Lower leg skin (tissue), 4 donors: ENCODE measurements at regions not wholly inside any gene's neighbourhood (a gene's known extent, or its start where the extent isn't known, plus 50 kb on each side); places are given as distances from the start of the nearest gene placed in this dataset.

Source experiments
- DNase-seq, 2 donors: peaks; one replicate each; pipeline ENCODE4 v3.0.0-alpha.2; 2019; ENCODE audit warnings: low spot score in 2 of 2
- H3K4me3 ChIP-seq: fragments of 200-600 bp; sonication (generic); 2 replicates; pipeline ENCODE4 v1.5.1; 2017; ENCODE audit warnings: mild to moderate bottlenecking, low read depth; ENCODE audit not compliant: poor library complexity, severe bottlenecking
- POLR2A ChIP-seq, 2 donors: fragments of 450-650 bp; IDR thresholded peaks; one replicate each; pipeline ENCODE4 v1.6.1; 2016 to 2017; ENCODE audit warnings: antibody characterized with exemption in 2 of 2, mild to moderate bottlenecking in 1 of 2, moderate library complexity in 1 of 2
- WGBS, 2 donors: methylation state at CpG; one replicate each; pipeline ENCODE4 v1.1.5; 2018; 5-methylcytosine and 5-hydroxymethylcytosine counted together
- intact Hi-C: fragments of 100-400 bp; cut with DNase I; formaldehyde crosslinking; loops from one replicate; pipeline ENCODE4 v1.15.0; 2023; ENCODE audit warnings: low total_unique reads
- TF ChIP-seq, protein P1 (sequence below), 3 donors: fragments of 450-650 bp; IDR thresholded peaks; one replicate each; pipeline ENCODE4 v1.5.1; 2016; ENCODE audit warnings: antibody characterized with exemption in 3 of 3, mild to moderate bottlenecking in 3 of 3, moderate library complexity in 2 of 3

DNA sequence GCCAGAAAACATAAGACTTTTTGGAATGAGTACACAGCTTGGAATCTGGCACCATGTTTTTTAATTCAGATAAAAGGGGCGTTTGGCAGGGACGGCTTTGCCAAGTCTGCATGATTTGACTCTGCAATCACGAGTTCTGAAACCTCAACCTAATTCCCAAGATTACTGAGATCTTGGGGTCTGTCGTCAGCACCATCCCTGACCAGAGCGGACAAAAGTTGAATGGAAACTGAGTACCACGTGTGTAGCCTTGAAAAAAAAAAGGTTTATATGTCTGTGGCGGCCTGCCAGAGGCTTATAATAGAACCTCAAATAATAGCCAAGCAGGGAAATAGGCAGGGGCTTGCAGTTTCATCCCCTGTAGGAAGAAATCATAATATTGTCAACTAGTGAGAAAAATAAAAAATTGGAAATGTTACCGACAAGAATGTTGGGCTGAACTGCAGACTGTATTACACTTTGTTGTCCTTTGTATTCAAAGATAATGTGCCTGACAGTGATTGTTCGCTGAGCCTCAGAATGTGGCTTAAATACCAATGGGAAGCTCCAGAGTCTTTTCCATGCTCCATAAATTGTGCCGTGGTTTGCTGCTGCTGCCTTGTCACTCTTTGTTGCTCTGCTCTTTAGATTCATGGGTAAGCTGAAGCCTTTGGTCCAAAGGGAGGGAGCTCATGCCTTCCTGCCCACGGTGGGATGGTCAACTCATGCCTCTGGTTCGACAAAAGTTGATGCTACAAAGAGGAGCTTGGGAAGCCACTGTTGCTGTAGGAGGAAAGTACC is 118.8 kb upstream of the ARID1B start:
- 26 to 43% methylated on average over 12 of the region's 12 CpGs for WGBS, 2 donors
- no peak overlapping the region for H3K4me3 ChIP-seq
- intact Hi-C loops, result no loop called here
- DNase-seq, result no peak
- no peak for TF ChIP-seq POLR2A (IDR thresholded peaks at IDR 0.05)
- TF ChIP-seq, protein P1, sequence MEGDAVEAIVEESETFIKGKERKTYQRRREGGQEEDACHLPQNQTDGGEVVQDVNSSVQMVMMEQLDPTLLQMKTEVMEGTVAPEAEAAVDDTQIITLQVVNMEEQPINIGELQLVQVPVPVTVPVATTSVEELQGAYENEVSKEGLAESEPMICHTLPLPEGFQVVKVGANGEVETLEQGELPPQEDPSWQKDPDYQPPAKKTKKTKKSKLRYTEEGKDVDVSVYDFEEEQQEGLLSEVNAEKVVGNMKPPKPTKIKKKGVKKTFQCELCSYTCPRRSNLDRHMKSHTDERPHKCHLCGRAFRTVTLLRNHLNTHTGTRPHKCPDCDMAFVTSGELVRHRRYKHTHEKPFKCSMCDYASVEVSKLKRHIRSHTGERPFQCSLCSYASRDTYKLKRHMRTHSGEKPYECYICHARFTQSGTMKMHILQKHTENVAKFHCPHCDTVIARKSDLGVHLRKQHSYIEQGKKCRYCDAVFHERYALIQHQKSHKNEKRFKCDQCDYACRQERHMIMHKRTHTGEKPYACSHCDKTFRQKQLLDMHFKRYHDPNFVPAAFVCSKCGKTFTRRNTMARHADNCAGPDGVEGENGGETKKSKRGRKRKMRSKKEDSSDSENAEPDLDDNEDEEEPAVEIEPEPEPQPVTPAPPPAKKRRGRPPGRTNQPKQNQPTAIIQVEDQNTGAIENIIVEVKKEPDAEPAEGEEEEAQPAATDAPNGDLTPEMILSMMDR (IDR thresholded peaks at IDR 0.05), result no peak

DNA sequence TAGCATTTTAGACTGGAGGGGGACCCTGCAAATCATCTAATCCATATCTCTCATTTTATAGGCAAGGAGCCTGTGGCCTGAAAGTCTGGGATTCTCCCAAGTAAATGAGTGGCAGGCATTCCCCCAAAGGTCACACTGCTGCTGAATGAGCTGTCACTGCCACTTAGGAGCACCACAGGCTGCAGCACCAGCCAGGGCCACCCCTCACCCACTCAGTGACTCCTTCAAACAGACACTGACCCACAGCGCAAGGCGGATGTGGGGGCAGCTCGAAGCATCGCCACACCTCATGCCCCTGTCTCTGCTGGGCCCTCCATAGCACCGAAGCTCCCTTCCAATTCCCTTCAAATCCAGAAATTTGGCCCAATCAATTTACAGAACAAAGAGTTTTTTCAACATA is 119.9 kb upstream of the ARID1B start:
- TF ChIP-seq, protein P1 (IDR thresholded peaks at IDR 0.05), result no peak
- TF ChIP-seq POLR2A (IDR thresholded peaks at IDR 0.05), result no peak
- H3K4me3 ChIP-seq, result no peak overlapping the region
- no peak for DNase-seq
- intact Hi-C loops, result no loop called here
- 94 to 95% methylated on average over 5 of the region's 5 CpGs for WGBS, 2 donors

DNA sequence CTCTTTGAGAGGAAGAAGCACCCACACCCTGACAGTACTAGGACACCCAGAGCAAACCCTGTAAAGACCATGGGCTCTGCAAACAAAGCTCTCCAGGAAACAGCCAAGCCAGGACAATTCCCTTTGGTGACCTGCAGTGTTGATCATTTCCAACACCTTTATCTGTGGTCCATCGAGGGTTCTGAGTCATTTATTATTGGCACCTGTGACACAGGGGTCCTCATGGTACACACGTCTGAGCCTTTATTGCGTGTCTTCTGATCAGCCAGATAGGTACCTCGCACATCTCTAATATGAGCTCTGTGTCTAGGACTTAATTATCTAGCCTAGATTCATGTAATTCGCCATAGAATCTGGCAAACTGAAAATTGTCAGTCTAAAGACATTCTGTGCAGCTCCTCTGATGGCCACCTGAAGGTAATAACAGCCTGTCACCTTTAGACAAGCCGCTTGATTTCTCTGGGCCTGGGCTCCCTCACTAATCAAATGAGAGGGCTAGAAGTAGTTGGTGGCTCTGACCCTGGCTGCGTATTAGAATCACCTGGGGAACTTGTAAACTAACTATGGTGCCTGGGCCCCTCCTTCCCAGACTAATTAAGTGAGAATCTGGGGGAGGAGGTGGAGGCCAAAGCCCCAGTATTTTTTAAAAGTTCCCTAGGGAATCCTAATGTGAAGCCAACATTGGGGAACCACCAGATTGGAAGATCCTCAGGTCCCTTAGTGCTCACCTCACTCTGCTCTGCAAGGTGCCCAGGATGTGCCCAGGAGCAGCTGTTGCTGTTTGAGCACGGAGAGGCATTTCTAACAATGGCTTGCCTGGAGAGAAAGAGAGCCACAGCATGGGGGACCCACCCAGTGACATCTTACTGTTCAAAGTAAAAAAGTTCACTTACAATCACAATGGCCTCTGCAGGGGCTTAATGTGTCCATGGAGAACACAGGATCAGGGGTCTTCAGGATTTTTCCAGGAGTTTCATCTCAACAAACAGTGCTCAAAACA is 122.0 kb upstream of the ARID1B start:
- DNase-seq, result no peak
- intact Hi-C loops, result no loop called here
- WGBS, 2 donors, result 93 to 95% methylated on average over 8 of the region's 8 CpGs
- TF ChIP-seq, protein P1 (IDR thresholded peaks at IDR 0.05), result no peak
- no peak for TF ChIP-seq POLR2A (IDR thresholded peaks at IDR 0.05)
- no peak overlapping the region for H3K4me3 ChIP-seq

DNA sequence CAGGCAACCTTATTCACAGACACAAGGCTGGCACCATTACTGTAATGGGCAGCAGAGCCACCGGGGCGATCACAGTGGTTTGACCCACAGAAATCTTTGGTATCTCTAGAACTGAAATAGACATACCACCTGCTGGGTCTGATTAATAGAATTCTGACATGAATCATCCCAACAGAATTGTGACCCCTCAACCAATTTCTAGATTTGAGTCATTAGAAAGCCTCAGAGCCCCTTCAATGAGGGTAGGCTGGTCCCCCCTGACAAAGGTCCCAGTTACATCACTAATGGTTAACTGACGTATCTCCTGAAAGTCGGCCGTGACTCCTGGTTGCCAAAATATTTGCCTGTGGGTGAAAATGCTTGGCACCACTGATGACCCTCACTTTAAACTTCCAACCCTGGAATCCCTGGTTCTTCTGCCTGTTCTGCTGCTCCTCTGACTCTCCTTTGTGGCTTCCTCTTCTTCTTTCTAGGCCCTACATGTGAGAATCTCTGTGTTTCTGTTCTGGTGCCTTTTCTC is 124.9 kb upstream of the ARID1B start:
- no peak for DNase-seq
- intact Hi-C loops, result no loop called here
- 82 to 86% methylated on average over 5 of the region's 5 CpGs for WGBS, 2 donors
- TF ChIP-seq POLR2A (IDR thresholded peaks at IDR 0.05), result no peak
- TF ChIP-seq, protein P1 (IDR thresholded peaks at IDR 0.05), result no peak
- H3K4me3 ChIP-seq, result no peak overlapping the region

DNA sequence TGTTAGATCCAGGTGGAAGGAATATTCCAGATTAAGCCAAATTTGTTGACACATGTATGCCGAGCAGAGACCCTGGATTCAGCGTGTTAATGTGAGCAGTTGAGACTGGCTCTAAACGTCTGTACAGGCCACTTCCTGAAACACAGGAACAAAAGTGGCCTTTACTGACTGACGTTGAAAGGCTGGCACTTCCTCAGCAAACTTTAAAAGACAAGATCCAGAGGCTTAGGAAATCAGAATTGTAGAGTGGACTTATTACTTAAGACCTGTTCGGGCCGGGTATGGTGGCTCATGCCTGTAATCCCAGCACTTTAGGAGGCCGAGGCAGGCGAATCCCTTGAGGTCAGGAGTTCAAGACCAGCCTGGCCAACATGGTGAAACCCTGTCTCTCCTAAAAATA is 125.7 kb upstream of the ARID1B start:
- 78 to 84% methylated on average over 8 of the region's 8 CpGs for WGBS, 2 donors
- DNase-seq, result no peak
- no peak overlapping the region for H3K4me3 ChIP-seq
- TF ChIP-seq, protein P1 (IDR thresholded peaks at IDR 0.05), result no peak
- no peak for TF ChIP-seq POLR2A (IDR thresholded peaks at IDR 0.05)
- intact Hi-C loops, result no loop called here
